Sigmoid colon (tissue), 4 donors: ENCODE measurements at regions not wholly inside any gene's neighbourhood (a gene's known extent, or its start where the extent isn't known, plus 50 kb on each side); places are given as distances from the start of the nearest gene placed in this dataset.

ENCODE experiments used
- POLR2A ChIP-seq, 2 donors: fragments of 450-650 bp; IDR thresholded peaks; one replicate each; pipeline ENCODE4 v1.6.1; 2016; ENCODE audit warnings: antibody characterized with exemption in 2 of 2, mild to moderate bottlenecking in 2 of 2, moderate library complexity in 2 of 2
- POLR2AphosphoS5 ChIP-seq, 4 donors: sonication (generic); formaldehyde crosslinking; IDR thresholded peaks; one replicate each; pipeline ENCODE4 v1.6.1; 2017; ENCODE audit warnings: antibody characterized with exemption in 4 of 4
- TF ChIP-seq, protein P1 (sequence below), 4 experiments: fragments of 450-650 bp in 3 of 4; fragments of 200-600 bp in 1 of 4; IDR thresholded peaks; one replicate each; pipeline ENCODE4 v1.5.1; 2016 to 2019; ENCODE audit warnings: antibody characterized with exemption in 4 of 4, mild to moderate bottlenecking in 3 of 4, moderate library complexity in 2 of 4

DNA sequence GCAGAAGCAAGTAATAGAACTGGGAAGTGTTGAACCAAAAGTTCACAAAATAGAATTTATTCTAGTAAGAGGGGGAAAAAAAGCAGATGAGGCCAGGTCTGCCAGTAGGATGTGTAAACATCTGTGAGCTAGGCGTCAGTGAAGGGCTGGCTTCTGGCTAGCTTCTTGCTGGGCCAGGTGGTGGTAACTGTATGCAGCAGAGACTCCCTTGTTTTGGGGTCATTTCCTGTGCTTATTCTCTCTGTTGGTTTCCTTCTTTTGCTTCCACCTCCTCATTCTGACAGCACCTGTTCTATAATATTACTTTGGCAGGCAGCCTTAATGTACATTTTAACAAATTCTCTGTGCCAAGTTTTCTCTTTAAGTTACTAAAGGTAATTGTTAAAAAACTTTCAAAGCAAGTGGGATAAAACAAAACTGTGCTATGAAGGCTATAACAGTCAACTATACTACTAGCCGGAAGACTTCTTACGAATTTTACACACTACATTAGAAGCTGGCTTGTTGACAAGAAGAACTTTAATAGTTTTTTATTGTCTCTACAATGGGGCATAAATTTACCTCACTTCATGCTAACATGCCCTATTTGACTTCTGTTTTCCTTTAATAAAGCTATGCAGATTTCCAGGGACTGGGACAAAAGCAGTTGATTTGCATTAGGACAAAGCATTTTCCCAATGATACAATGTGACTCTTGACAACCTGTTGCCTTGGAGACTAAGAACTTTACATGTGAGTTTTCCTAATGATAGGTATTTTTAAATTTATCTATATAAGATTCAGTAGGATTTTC is 318.8 kb upstream of the NAALADL2 start:
- TF ChIP-seq, protein P1, sequence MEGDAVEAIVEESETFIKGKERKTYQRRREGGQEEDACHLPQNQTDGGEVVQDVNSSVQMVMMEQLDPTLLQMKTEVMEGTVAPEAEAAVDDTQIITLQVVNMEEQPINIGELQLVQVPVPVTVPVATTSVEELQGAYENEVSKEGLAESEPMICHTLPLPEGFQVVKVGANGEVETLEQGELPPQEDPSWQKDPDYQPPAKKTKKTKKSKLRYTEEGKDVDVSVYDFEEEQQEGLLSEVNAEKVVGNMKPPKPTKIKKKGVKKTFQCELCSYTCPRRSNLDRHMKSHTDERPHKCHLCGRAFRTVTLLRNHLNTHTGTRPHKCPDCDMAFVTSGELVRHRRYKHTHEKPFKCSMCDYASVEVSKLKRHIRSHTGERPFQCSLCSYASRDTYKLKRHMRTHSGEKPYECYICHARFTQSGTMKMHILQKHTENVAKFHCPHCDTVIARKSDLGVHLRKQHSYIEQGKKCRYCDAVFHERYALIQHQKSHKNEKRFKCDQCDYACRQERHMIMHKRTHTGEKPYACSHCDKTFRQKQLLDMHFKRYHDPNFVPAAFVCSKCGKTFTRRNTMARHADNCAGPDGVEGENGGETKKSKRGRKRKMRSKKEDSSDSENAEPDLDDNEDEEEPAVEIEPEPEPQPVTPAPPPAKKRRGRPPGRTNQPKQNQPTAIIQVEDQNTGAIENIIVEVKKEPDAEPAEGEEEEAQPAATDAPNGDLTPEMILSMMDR (IDR thresholded peaks at IDR 0.05): no peak
- TF ChIP-seq POLR2AphosphoS5 (IDR thresholded peaks at IDR 0.05) (no peak), POLR2A (IDR thresholded peaks at IDR 0.05) (no peak)
